ENCODE measurements at regions not wholly inside any gene's neighbourhood (a gene's known extent, or its start where the extent isn't known, plus 50 kb on each side); places are given as distances from the start of the nearest gene placed in this dataset.

- H3K9me3 ChIP-seq, result no peaks in the 10 kb centered on the region
- H3K4me3 ChIP-seq, result no peak overlapping the region
- H3K4me1 ChIP-seq, result no peaks in the 10 kb centered on the region
- TF ChIP-seq CTCF (IDR thresholded peaks at IDR 0.05) (no peak), POLR2A (IDR thresholded peaks at IDR 0.05) (no peak)
- intact Hi-C loops (cut with DNase I; ENCODE audit: low total_unique reads), result no loop called here
- H3K36me3 ChIP-seq, result no peaks in the 10 kb centered on the region
- H3K27me3 ChIP-seq, result peaks cover 0 to 5% of the 10 kb centered on the region in 2 donors
- no peak for DNase-seq (ENCODE audit: low spot score in 2 of 2)
- H3K27ac ChIP-seq, result no peak overlapping the region
Observed at GRCh38 chr19:28839455-28839854, 373.5 kb downstream of the UQCRFS1 start.

DNA sequence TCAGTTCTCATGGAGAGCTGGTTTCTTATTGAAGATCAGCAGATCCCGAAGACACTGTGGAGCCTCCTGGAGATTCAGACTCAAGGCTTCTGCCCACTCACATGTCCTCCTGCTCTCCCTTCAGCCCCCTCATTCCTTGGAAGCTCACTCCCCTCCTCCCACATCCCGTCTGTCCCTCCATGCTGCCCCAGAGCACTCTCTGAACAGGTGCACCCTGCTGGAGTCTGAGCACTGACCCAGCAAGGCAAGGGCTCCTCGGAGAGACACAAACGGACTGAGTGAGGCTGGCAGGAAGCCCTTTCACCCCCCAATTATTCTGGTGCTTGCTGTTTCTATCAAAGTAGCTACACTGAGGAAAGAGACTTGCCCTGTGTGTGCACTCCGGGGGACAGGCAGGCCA is 374.0 kb downstream of the UQCRFS1 start:
- Histone ChIP-seq H3K9me3 (no peaks in the 10 kb centered on the region), H3K36me3 (no peaks in the 10 kb centered on the region), H3K4me3 (no peak overlapping the region), H3K27ac (no peak overlapping the region), H3K4me1 (no peaks in the 10 kb centered on the region), H3K27me3 (peaks cover 0 to 5% of the 10 kb centered on the region in 2 donors)
- intact Hi-C loops (cut with DNase I; ENCODE audit: low total_unique reads), result no loop called here
- no peak for DNase-seq (ENCODE audit: low spot score in 2 of 2)
- TF ChIP-seq POLR2A (IDR thresholded peaks at IDR 0.05) (no peak), CTCF (IDR thresholded peaks at IDR 0.05) (no peak)

GRCh38 chr19:28836421-28836820 is 376.5 kb downstream of the UQCRFS1 start:
- DNase-seq (ENCODE audit: low spot score in 2 of 2), result no peak
- no peaks in the 10 kb centered on the region for H3K4me1 ChIP-seq
- no peak overlapping the region for H3K4me3 ChIP-seq
- no peak overlapping the region for H3K27ac ChIP-seq
- peaks cover 0 to 10% of the 10 kb centered on the region in 2 donors for H3K27me3 ChIP-seq
- intact Hi-C loops (cut with DNase I; ENCODE audit: low total_unique reads), result no loop called here
- no peaks in the 10 kb centered on the region for H3K9me3 ChIP-seq
- H3K36me3 ChIP-seq, result no peaks in the 10 kb centered on the region
- TF ChIP-seq POLR2A (IDR thresholded peaks at IDR 0.05) (no peak), CTCF (IDR thresholded peaks at IDR 0.05) (no peak), POLR2AphosphoS5 (IDR thresholded peaks at IDR 0.05) (no peak)

GRCh38 chr19:28834996-28835395 is 378.0 kb downstream of the UQCRFS1 start:
- intact Hi-C loops (cut with DNase I; ENCODE audit: low total_unique reads), result no loop called here
- Histone ChIP-seq H3K27me3 (peaks cover 0 to 10% of the 10 kb centered on the region in 2 donors), H3K4me1 (no peaks in the 10 kb centered on the region), H3K27ac (no peak overlapping the region), H3K36me3 (no peaks in the 10 kb centered on the region), H3K9me3 (no peaks in the 10 kb centered on the region), H3K4me3 (no peak overlapping the region)
- TF ChIP-seq POLR2AphosphoS5 (IDR thresholded peaks at IDR 0.05) (no peak), CTCF (IDR thresholded peaks at IDR 0.05) (no peak), POLR2A (IDR thresholded peaks at IDR 0.05) (no peak)
- no peak for DNase-seq (ENCODE audit: low spot score in 2 of 2)

GRCh38 chr19:28831462-28831861 is 381.5 kb downstream of the UQCRFS1 start:
- H3K9me3 ChIP-seq, result no peaks in the 10 kb centered on the region
- no peak for DNase-seq (ENCODE audit: low spot score in 2 of 2)
- no peak overlapping the region for H3K4me3 ChIP-seq
- no peaks in the 10 kb centered on the region for H3K4me1 ChIP-seq
- TF ChIP-seq POLR2A (IDR thresholded peaks at IDR 0.05) (no peak), CTCF (IDR thresholded peaks at IDR 0.05) (no peak), POLR2AphosphoS5 (IDR thresholded peaks at IDR 0.05) (no peak)
- no peak overlapping the region for H3K27ac ChIP-seq
- intact Hi-C loops (cut with DNase I; ENCODE audit: low total_unique reads), result no loop called here
- H3K27me3 ChIP-seq, result peaks cover 0 to 10% of the 10 kb centered on the region in 2 donors
- no peaks in the 10 kb centered on the region for H3K36me3 ChIP-seq
